Parathyroid adenoma (tissue), 2 donors: ENCODE measurements at regions not wholly inside any gene's neighbourhood (a gene's known extent, or its start where the extent isn't known, plus 50 kb on each side); places are given as distances from the start of the nearest gene placed in this dataset.

Source experiments
- H2AFZ ChIP-seq: fragments of 300-600 bp; sonication (generic); one replicate; pipeline ENCODE4 v1.7.0; 2017; ENCODE audit warnings: antibody characterized with exemption, mild to moderate bottlenecking
- H3K27ac ChIP-seq: fragments of 300-600 bp; sonication (generic); one replicate; pipeline ENCODE4 v1.7.0; 2017
- H3K27me3 ChIP-seq: fragments of 300-600 bp; sonication (generic); one replicate; pipeline ENCODE4 v1.7.0; 2017; ENCODE audit warnings: low read length; ENCODE audit not compliant: control insufficient read depth, insufficient read depth
- H3K36me3 ChIP-seq: fragments of 300-600 bp; sonication (generic); one replicate; pipeline ENCODE4 v1.7.0; 2017; ENCODE audit warnings: low read length; ENCODE audit not compliant: control insufficient read depth, insufficient read depth
- H3K4me1 ChIP-seq: fragments of 300-600 bp; sonication (generic); one replicate; pipeline ENCODE4 v1.7.0; 2017; ENCODE audit warnings: control low read depth
- H3K4me2 ChIP-seq: fragments of 300-600 bp; sonication (generic); one replicate; pipeline ENCODE4 v1.7.0; 2017; ENCODE audit warnings: low read length
- H3K4me3 ChIP-seq: fragments of 300-600 bp; sonication (generic); one replicate; pipeline ENCODE4 v1.7.0; 2017; ENCODE audit warnings: low read depth, low read length
- H3K79me2 ChIP-seq: fragments of 300-600 bp; sonication (generic); one replicate; pipeline ENCODE4 v1.7.0; 2017; ENCODE audit warnings: control low read depth
- H3K9ac ChIP-seq: fragments of 300-600 bp; sonication (generic); one replicate; pipeline ENCODE4 v1.7.0; 2017; ENCODE audit warnings: mild to moderate bottlenecking
- H3K9me3 ChIP-seq: fragments of 300-600 bp; sonication (generic); one replicate; pipeline ENCODE4 v1.7.0; 2017; ENCODE audit warnings: low read length; ENCODE audit not compliant: control insufficient read depth
- CTCF ChIP-seq: fragments of 300-600 bp; sonication (generic); IDR thresholded peaks from one replicate; pipeline ENCODE4 v1.7.0; 2017; ENCODE audit warnings: antibody characterized with exemption, mild to moderate bottlenecking
- donor health status: primary hyperparathyroidism.

- Histone ChIP-seq H3K4me1 (no peaks in the 10 kb centered on the region), H3K4me3 (no peak overlapping the region), H3K9me3 (no peaks in the 10 kb centered on the region), H3K27ac (no peak overlapping the region), H3K79me2 (no peaks in the 10 kb centered on the region), H3K27me3 (no peaks in the 10 kb centered on the region), H3K36me3 (no peaks in the 10 kb centered on the region), H3K4me2 (no peak overlapping the region), H3K9ac (no peak overlapping the region), H2AFZ (no peak overlapping the region)
- TF ChIP-seq CTCF: no peak
Observed at GRCh38 chr10:130659528-130659927, 523.3 kb downstream of the GLRX3 start.

- no peaks in the 10 kb centered on the region for H3K9me3 ChIP-seq
- no peak overlapping the region for H3K4me2 ChIP-seq
- TF ChIP-seq CTCF: no peak
- no peaks in the 10 kb centered on the region for H3K27me3 ChIP-seq
- no peak overlapping the region for H3K9ac ChIP-seq
- no peaks in the 10 kb centered on the region for H3K79me2 ChIP-seq
- H3K27ac ChIP-seq: no peak overlapping the region
- no peaks in the 10 kb centered on the region for H3K36me3 ChIP-seq
- no peak overlapping the region for H2AFZ ChIP-seq
- no peaks in the 10 kb centered on the region for H3K4me1 ChIP-seq
- H3K4me3 ChIP-seq: no peak overlapping the region
Observed at GRCh38 chr10:130660266-130660665, 524.1 kb downstream of the GLRX3 start.

- Histone ChIP-seq H3K79me2 (no peaks in the 10 kb centered on the region), H3K9me3 (no peaks in the 10 kb centered on the region), H3K4me2 (no peak overlapping the region), H2AFZ (no peak overlapping the region), H3K36me3 (no peaks in the 10 kb centered on the region), H3K4me1 (no peaks in the 10 kb centered on the region), H3K27me3 (no peaks in the 10 kb centered on the region), H3K27ac (no peak overlapping the region), H3K4me3 (no peak overlapping the region), H3K9ac (no peak overlapping the region)
- no peak for TF ChIP-seq CTCF
Observed at GRCh38 chr10:130661419-130661818, 525.2 kb downstream of the GLRX3 start.

- no peak overlapping the region for H3K9ac ChIP-seq
- no peaks in the 10 kb centered on the region for H3K27me3 ChIP-seq
- H2AFZ ChIP-seq: no peak overlapping the region
- H3K79me2 ChIP-seq: no peaks in the 10 kb centered on the region
- H3K4me1 ChIP-seq: no peaks in the 10 kb centered on the region
- no peaks in the 10 kb centered on the region for H3K36me3 ChIP-seq
- no peak overlapping the region for H3K4me3 ChIP-seq
- H3K27ac ChIP-seq: no peak overlapping the region
- no peaks in the 10 kb centered on the region for H3K9me3 ChIP-seq
- no peak for TF ChIP-seq CTCF
- no peak overlapping the region for H3K4me2 ChIP-seq
Observed at GRCh38 chr10:130662775-130663174, 526.6 kb downstream of the GLRX3 start.

- Histone ChIP-seq H3K4me3 (no peak overlapping the region), H3K4me1 (no peaks in the 10 kb centered on the region), H3K4me2 (no peak overlapping the region), H3K9ac (no peak overlapping the region), H3K9me3 (no peaks in the 10 kb centered on the region), H3K36me3 (no peaks in the 10 kb centered on the region), H3K79me2 (no peaks in the 10 kb centered on the region), H2AFZ (no peak overlapping the region), H3K27me3 (no peaks in the 10 kb centered on the region), H3K27ac (no peak overlapping the region)
- no peak for TF ChIP-seq CTCF
Observed at GRCh38 chr10:130664526-130664925, 528.3 kb downstream of the GLRX3 start.
